H1 (cell line): ENCODE measurements at regions not wholly inside any gene's neighbourhood (a gene's known extent, or its start where the extent isn't known, plus 50 kb on each side); places are given as distances from the start of the nearest gene placed in this dataset.

Source experiments
- GABPA ChIP-seq: IDR thresholded peaks from 2 replicates; pipeline ENCODE4 v1.6.1; 2011; ENCODE audit warnings: mild to moderate bottlenecking, low read length, moderate library complexity, borderline replicate concordance; ENCODE audit not compliant: insufficient read depth
- POLR2AphosphoS5 ChIP-seq: IDR thresholded peaks from 2 replicates; pipeline ENCODE4 v1.6.1; 2011; ENCODE audit warnings: low read depth, low read length
- TAF1 ChIP-seq: IDR thresholded peaks from 2 replicates; pipeline ENCODE4 v1.6.1; 2011; ENCODE audit warnings: mild to moderate bottlenecking, low read depth, low read length
- USF2 ChIP-seq: IDR thresholded peaks from 2 replicates; pipeline ENCODE4 v1.6.1; 2011; ENCODE audit warnings: low read length, improper control_type of control experiment

GRCh38 chr18:76231402-76231801 is 263.6 kb downstream of the ZNF516 start (continued):
- TF ChIP-seq USF2 (no peak), POLR2AphosphoS5 (no peak), GABPA (no peak), TAF1 (no peak)
